LNCaP clone FGC (cell line): ENCODE measurements at regions not wholly inside any gene's neighbourhood (a gene's known extent, or its start where the extent isn't known, plus 50 kb on each side); places are given as distances from the start of the nearest gene placed in this dataset.

Source experiments
- DNase-seq: peaks from one replicate; pipeline ENCODE4 v3.0.0-alpha.2; 2011; ENCODE audit warnings: low read depth
- H3K4me3 ChIP-seq: 2 replicates; pipeline ENCODE4 v1.5.1; 2011; ENCODE audit warnings: mild to moderate bottlenecking, low read depth, low read length, control low read depth
- TF ChIP-seq, protein P1 (sequence below): IDR thresholded peaks from 2 replicates; pipeline ENCODE4 v1.5.1; 2012; ENCODE audit warnings: mild to moderate bottlenecking; ENCODE audit not compliant: control insufficient read depth, insufficient read depth; ENCODE audit errors: extremely low read depth

GRCh38 chr16:50924759-50925545 lies 183.1 kb downstream of the CYLD start:
- TF ChIP-seq, protein P1, sequence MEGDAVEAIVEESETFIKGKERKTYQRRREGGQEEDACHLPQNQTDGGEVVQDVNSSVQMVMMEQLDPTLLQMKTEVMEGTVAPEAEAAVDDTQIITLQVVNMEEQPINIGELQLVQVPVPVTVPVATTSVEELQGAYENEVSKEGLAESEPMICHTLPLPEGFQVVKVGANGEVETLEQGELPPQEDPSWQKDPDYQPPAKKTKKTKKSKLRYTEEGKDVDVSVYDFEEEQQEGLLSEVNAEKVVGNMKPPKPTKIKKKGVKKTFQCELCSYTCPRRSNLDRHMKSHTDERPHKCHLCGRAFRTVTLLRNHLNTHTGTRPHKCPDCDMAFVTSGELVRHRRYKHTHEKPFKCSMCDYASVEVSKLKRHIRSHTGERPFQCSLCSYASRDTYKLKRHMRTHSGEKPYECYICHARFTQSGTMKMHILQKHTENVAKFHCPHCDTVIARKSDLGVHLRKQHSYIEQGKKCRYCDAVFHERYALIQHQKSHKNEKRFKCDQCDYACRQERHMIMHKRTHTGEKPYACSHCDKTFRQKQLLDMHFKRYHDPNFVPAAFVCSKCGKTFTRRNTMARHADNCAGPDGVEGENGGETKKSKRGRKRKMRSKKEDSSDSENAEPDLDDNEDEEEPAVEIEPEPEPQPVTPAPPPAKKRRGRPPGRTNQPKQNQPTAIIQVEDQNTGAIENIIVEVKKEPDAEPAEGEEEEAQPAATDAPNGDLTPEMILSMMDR: no peak
- no peak overlapping the region for H3K4me3 ChIP-seq
- DNase-seq: no peak

GRCh38 chr16:50917950-50918703 lies 176.2 kb downstream of the CYLD start:
- no peak overlapping the region for H3K4me3 ChIP-seq
- DNase-seq: no peak

DNA sequence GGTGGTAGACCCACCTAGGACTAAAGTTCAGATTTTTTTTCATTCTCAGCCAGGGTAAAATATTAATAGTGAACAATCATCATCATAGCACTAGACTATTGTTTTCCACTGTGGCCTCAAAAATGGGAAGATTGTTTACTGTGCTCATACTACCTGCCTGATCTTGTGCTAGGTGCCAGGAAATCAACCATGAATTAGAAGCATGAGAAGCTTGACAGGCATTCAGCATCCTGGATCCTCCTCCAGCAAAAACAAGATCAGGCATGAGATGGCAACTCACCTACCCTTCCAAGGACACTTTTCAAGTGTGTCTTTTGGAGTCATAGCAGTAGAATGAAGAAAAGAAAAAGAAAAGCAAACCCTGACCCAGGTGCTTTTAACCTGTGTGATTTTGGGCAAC lies 174.2 kb downstream of the CYLD start:
- no peak overlapping the region for H3K4me3 ChIP-seq
- DNase-seq: no peak
- TF ChIP-seq, protein P1: no peak

More at GRCh38 chr16:50917950-50918703, 176.2 kb downstream of the CYLD start:
- TF ChIP-seq, protein P1: no peak

- no peak for DNase-seq
- TF ChIP-seq, protein P1: no peak
- H3K4me3 ChIP-seq: no peak overlapping the region
Measured at GRCh38 chr16:50915120-50915519, 173.2 kb downstream of the CYLD start.

DNA sequence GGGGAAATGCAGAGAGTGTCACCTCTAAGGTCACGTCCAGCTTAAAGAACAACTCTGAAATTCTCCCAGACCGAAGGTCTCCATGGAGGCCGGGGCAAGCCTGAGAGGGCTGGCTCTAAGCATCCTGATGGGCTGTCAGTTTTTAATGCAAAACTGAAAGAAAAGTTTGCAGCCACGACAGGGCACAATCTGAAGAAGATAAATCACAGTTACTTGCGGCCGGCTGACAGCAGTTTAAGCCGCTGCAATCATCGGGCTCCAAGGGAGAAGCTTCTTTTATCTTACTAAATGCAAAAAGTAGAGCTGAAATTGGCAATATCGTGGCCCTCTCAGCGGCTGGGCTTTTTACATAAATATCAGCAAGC lies 168.8 kb downstream of the CYLD start:
- no peak for DNase-seq

DNA sequence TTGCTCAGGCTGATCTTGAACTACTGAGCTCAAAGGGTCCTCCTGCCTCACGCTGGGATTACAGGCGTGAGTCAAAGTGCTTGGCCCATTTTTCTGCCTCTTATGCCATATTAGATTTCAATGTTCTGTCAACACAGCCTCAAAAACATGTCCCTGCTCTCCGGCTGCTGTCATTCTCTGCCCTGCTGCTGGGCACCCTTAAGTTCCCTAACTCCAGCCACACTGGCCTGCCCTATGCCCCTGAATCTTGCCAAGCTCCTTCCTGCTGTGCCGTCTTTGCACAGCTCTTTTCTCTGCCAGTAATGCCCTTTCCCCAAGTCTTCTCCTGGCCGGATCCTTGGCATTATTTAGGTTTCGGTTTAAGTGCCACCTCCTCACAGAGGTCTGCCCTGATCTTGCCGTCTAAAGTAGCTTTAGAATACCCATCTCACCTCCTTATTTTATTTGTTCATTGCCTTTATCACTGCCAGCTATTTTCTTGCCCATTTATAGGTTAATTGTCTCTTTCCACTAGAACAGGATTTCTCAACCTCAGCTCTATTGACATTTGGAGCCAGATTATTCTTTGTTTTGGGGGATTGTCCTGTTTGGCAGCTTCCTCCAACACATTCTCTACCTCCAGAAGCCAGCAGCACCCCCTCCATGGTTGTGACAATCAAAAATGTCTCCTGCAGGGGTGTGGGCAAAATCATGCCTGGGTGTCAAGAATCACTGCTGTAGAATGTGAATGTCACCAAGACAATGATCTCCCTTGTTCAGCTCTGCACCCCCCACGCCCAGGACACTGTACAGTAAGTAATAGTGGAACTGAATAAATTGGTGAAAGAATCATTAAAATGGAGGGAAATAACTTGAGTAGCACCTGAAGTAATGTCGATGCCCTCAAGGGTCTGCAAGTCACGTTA lies 168.2 kb downstream of the CYLD start:
- no peak overlapping the region for H3K4me3 ChIP-seq
- TF ChIP-seq, protein P1: no peak
- no peak for DNase-seq

More for the DNA sequence above, 168.8 kb downstream of the CYLD start:
- TF ChIP-seq, protein P1: no peak
- H3K4me3 ChIP-seq: no peak overlapping the region
